ENCODE measurements at regions not wholly inside any gene's neighbourhood (a gene's known extent, or its start where the extent isn't known, plus 50 kb on each side); places are given as distances from the start of the nearest gene placed in this dataset.

- no peak for TF ChIP-seq CTCF (IDR thresholded peaks at IDR 0.05; ENCODE audit: poor library complexity)
- no peak for TF ChIP-seq EZH2 (IDR thresholded peaks at IDR 0.05; ENCODE audit: borderline replicate concordance)
Measured at GRCh38 chr2:217026161-217026560, 166.3 kb upstream of the TNP1 start.
